NB4 (cell line): ENCODE measurements at regions not wholly inside any gene's neighbourhood (a gene's known extent, or its start where the extent isn't known, plus 50 kb on each side); places are given as distances from the start of the nearest gene placed in this dataset.

Experiments used
- DNase-seq: peaks from one replicate; pipeline ENCODE4 v3.0.0; 2010; ENCODE audit warnings: low read depth
- H3K4me3 ChIP-seq: one replicate; pipeline ENCODE4 v1.5.1; 2011; ENCODE audit warnings: mild to moderate bottlenecking, low read depth, low read length, moderate library complexity
- CTCF ChIP-seq: IDR thresholded peaks from one replicate; pipeline ENCODE4 v1.5.1; 2012; ENCODE audit warnings: low read depth, low read length
- MYC ChIP-seq: IDR thresholded peaks from 2 replicates; pipeline ENCODE4 v1.6.1; 2011; ENCODE audit warnings: low read depth, low read length
- POLR2A ChIP-seq: IDR thresholded peaks from 2 replicates; pipeline ENCODE4 v1.6.1; 2011; ENCODE audit warnings: mild to moderate bottlenecking; ENCODE audit not compliant: insufficient read length; ENCODE audit errors: extremely low read depth
- TF ChIP-seq, protein P1 (sequence below): IDR thresholded peaks from 2 replicates; pipeline ENCODE4 v1.6.1; 2011; ENCODE audit warnings: low read depth, low read length

GRCh38 chrX:149296092-149296491, 209.0 kb downstream of the IDS start:
- no peak for TF ChIP-seq MYC
- TF ChIP-seq, protein P1, sequence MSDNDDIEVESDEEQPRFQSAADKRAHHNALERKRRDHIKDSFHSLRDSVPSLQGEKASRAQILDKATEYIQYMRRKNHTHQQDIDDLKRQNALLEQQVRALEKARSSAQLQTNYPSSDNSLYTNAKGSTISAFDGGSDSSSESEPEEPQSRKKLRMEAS, result no peak
- DNase-seq, result no peak
- no peak overlapping the region for H3K4me3 ChIP-seq

- peak; percentile 60 for DNase-seq
Measured at GRCh38 chrX:149286940-149287349, 218.2 kb downstream of the IDS start.

GRCh38 chrX:149284616-149285015, 220.5 kb downstream of the IDS start:
- H3K4me3 ChIP-seq, result no peak overlapping the region
- DNase-seq, result no peak
- TF ChIP-seq MYC, result no peak
- TF ChIP-seq, protein P1, result no peak
- no peak for TF ChIP-seq CTCF
- TF ChIP-seq POLR2A, result no peak

More at GRCh38 chrX:149286940-149287349, 218.2 kb downstream of the IDS start:
- TF ChIP-seq CTCF (peak; percentile 60), POLR2A (no peak)
- H3K4me3 ChIP-seq, result no peak overlapping the region

DNA sequence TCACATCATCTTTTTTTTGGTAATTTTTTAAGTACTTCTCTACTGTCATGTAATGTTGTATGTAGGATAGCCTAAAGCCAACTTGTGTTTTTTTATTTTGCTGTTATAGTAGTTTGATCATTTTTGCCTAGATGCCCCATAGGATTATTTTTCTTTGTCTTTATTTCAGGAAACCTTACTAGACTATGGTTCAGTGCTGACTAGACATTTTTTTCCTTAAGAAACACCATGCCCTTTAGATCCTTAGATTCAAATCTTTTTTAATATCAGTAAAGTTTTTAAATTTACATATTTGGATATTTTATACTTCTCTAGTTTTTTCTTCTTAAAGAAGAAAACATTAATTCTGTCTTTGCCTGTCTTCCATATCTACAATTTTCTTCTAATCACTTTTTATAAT, 221.3 kb downstream of the IDS start:
- DNase-seq, result no peak
- TF ChIP-seq MYC, result no peak
- no peak for TF ChIP-seq POLR2A
- H3K4me3 ChIP-seq, result no peak overlapping the region

GRCh38 chrX:149282909-149283308, 222.2 kb downstream of the IDS start:
- DNase-seq, result no peak
- no peak overlapping the region for H3K4me3 ChIP-seq
- TF ChIP-seq POLR2A, result no peak
- no peak for TF ChIP-seq CTCF
- TF ChIP-seq, protein P1, result no peak
- no peak for TF ChIP-seq MYC

DNA sequence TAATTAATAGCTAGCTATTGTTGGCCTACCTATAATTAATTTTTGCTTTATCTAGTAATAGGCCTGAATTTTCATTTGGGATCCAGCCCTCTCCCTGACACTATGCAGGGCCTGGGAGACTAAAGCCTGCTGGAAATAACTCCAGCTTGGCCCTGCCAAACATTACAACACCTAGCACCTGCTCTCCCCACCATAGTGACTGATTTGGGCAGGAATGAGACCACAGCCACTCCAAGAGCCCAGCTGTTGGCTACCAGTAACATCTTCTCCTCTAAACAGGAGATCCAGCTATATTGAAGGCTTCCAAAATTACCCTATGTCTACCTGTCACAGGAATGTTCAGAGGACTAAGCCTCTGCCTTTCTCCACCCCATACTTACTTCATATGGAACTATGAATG, 225.1 kb downstream of the IDS start:
- no peak for DNase-seq
- TF ChIP-seq, protein P1, result no peak
- H3K4me3 ChIP-seq, result no peak overlapping the region

DNA sequence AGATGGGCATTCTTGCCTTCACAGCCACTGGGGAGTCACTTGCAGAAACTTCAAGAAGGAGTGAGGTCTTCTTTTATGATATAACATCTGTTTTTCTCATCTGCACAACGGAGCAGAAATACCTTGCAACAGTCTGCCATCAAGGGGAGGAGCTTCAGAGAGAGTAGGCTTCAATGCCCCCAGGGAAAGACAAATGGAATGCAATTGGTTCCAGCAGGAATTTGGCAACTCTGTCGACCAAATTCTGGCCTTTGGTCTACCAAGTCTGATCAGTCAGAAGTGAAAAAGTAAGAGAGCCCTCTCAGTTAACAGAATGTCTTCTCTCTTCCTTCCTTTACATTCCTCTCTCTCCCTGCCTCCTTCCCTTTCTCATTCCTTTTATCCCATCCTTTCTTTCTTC, 229.3 kb downstream of the IDS start:
- no peak overlapping the region for H3K4me3 ChIP-seq
- DNase-seq, result no peak
- no peak for TF ChIP-seq CTCF
- TF ChIP-seq MYC, result no peak
- no peak for TF ChIP-seq POLR2A
- TF ChIP-seq, protein P1, result no peak
